ENCODE measurements at regions not wholly inside any gene's neighbourhood (a gene's known extent, or its start where the extent isn't known, plus 50 kb on each side); places are given as distances from the start of the nearest gene placed in this dataset.

DNA sequence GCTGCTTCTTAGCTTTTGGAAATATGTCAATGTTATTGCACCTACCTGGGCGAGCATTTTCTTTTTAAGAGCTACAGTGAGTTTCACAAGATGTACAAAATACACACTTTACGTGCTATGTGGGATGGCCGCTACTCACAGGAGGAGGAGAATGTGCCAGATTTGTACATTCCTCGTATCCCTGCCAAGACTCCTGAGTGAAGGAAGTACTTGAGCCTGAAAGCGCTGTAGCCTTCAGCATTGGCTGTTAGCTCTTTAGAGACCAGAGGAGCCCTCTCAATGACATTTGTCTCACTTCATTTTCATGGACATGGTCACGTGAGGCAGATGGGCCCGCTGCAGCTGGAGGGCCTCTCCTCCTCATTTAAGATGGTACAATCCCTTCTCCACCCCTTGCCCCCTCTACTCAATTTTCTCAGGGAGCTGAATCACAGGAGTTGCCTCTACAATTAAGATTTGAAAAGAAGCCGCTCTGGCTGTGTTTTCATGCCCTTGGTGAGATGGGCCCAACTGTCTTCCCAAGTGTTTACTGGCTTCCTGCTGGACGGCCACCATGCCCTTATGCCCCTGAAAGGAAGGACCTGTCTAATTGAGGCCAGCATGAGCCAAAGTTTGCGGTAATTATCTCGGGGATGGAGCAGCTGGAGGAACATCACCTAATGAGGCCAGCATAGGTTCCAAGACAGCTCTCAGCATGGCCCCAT is 442.6 kb downstream of the PRDM2 start:
- TF ChIP-seq TCF12 (IDR thresholded peaks at IDR 0.05; ENCODE audit: low read depth): no peak
- TF ChIP-seq, protein P1, sequence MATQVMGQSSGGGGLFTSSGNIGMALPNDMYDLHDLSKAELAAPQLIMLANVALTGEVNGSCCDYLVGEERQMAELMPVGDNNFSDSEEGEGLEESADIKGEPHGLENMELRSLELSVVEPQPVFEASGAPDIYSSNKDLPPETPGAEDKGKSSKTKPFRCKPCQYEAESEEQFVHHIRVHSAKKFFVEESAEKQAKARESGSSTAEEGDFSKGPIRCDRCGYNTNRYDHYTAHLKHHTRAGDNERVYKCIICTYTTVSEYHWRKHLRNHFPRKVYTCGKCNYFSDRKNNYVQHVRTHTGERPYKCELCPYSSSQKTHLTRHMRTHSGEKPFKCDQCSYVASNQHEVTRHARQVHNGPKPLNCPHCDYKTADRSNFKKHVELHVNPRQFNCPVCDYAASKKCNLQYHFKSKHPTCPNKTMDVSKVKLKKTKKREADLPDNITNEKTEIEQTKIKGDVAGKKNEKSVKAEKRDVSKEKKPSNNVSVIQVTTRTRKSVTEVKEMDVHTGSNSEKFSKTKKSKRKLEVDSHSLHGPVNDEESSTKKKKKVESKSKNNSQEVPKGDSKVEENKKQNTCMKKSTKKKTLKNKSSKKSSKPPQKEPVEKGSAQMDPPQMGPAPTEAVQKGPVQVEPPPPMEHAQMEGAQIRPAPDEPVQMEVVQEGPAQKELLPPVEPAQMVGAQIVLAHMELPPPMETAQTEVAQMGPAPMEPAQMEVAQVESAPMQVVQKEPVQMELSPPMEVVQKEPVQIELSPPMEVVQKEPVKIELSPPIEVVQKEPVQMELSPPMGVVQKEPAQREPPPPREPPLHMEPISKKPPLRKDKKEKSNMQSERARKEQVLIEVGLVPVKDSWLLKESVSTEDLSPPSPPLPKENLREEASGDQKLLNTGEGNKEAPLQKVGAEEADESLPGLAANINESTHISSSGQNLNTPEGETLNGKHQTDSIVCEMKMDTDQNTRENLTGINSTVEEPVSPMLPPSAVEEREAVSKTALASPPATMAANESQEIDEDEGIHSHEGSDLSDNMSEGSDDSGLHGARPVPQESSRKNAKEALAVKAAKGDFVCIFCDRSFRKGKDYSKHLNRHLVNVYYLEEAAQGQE (IDR thresholded peaks at IDR 0.05; ENCODE audit: low read depth): no peak
